HG03108 (cell line): ENCODE measurements at regions not wholly inside any gene's neighbourhood (a gene's known extent, or its start where the extent isn't known, plus 50 kb on each side); places are given as distances from the start of the nearest gene placed in this dataset.

Experiments
- ATAC-seq: cut with Tn5 transposase; IDR thresholded peaks from one replicate; pipeline ENCODE4 v1.9.1; 2021; ENCODE audit warnings: moderate library complexity; ENCODE audit not compliant: unreplicated experiment

DNA sequence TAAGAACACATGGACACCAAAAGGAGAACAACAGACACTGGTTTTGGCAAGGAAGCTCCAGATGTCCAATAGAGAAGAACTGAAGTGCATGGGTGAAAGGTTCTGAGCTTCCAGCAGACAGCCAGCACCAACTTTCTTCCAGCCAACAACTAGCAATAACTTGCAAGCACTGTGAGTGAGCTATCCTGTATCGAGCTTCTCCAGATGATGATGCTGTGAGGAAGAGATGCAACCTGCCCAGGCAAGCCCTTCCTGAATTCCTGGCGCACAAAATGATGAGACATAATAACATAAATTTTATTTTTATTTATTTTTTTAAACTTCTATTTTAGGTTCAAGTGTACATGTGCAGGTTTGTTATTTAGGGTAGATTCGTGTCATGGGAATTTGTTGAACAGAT lies 692.1 kb downstream of the DNAJB9 start:
- no peak for ATAC-seq

DNA sequence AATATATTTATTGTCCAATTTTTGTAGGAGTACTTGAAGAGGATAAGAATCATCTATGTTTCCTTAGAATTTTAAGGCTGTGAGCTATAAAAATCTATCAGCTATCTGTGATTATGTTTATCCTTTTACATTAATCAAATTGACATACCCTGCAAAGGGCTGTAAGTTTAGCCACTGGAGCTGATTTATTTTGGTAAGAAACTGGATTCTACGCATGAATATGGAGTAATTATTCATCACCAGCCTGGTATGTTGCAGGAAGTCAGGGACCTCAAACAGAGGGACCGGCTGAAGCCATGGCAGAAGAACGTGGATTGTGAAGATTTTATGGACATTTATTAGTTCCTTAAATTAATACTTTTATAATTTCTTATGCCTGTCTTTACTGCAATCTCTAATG lies 696.9 kb downstream of the DNAJB9 start:
- ATAC-seq = no peak

DNA sequence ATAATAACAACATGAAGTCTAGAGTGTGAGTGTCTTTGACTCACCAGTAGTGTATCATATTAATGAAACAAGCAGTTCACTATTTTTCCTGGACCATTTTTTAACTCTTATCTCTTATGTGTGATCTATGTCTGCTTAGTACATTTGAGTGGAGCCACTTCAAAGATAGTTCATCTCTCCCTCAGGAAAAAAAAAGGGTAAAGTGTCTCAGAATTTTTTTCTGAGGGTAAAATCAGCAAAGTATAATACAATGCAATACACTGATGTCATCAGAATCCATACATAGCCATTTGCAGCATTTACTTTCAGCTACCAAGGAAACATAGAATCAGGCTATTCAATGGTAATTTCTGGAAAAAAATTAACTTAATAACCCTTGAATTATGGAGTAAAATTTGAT lies 706.7 kb downstream of the DNAJB9 start:
- no peak for ATAC-seq

DNA sequence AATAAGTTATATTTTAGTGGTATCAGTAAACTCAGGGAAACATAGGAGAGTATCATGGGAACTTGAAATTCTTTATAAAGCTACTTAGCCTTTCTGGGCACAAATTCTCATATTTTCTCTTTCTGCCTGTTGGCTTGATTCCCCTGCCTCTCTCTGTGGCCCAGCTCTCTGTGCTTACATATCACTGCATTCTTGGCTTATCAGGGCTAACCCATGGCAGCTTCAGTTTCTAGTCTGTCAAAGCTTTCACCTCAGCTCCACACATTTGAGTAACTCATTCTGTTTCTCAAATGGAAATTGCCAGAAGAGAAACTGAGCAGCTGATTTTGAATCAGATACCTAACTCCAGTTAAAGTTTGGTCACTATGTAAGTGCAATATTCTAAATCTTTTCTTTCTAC lies 713.1 kb downstream of the DNAJB9 start:
- no peak for ATAC-seq

DNA sequence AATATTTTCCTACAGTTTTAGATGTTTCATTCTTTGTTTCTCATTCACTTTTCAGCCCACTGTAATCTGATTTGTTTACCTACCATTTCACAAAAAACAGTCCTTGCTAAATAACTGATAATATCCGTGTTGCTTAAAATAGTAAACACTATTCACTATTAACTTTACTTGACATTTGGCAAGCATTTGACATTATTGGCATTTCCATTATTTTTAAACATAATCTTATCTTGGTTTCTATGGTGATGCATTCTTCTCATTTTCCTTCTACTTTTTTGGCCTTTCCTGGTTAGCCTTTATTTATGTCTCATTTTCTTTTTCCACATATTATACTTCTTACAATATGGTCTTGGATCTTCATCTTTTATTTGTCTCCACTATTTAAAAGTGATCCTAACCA lies 715.3 kb downstream of the DNAJB9 start:
- no peak for ATAC-seq

DNA sequence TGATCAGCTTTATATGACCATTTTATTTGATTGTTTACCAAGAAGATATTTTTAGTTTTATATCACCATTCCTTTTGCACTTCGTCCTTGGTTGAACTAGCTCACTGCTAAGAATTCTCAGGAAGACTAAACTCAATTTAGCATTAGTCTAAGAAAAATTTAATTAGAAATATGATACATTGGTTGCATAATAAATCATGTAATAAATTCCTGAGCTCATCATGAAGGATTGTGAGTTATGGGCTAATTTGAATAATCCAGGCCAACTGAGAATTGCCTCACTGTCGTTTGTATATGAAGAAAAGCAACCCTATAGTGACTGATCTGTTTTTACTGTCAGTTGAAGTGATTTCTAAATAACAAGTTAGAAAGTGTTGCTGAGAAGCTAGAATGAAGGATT lies 725.5 kb downstream of the DNAJB9 start:
- ATAC-seq = no peak

DNA sequence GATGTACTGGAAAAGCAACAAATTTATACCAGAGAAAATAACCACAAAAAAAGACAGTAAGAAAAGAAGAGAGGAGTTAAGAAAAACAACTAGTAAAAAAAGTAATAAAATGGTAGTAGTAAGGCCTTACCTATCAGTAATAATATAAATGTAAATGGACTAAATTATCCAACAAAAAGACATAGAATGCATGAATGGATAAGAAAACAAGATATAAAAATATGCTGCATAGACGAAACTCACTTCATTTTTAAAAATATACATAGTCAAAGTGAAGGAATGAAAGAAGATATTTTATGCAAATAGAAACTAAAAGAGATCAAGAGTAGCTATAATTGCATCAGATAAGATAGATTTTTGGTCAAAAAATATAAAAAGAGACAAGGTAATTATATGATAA lies 739.1 kb downstream of the DNAJB9 start:
- ATAC-seq = no peak

DNA sequence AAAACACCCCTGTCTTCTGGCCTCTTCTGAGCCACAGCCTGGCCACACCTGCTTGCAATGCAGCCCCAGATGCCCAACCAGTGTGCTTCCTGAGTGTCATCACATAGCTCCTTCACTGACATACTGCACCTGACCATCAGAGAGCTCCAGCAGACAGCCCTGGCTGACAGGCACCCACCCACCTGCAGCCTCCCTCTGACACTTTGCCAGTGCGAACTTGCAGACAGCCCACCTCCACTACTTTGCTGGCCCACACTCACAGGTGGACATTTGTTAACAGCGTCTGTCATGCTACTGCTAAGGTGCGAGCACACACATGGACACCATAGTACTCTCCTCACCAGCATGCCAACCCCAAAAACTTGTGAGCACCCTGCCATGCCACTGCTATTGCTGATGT lies 740.1 kb downstream of the DNAJB9 start:
- no peak for ATAC-seq

DNA sequence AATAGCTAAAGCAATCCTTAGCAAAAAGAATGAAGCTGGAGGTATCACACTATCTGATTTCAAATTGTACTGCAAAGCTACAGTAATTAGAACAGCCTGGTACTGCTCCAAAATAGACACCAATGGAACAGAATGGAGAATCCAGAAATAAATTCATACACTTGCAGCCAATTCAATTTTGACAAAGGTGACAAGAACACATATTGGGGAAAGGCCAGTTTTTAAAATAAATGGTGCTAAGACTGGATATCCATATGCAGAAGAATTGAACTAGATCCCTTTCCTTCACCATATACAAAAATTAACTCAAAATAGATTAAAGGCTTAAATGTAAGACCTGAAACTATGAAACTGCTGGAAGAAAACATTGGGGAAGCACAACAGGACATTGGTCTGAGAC lies 748.5 kb downstream of the DNAJB9 start:
- no peak for ATAC-seq

DNA sequence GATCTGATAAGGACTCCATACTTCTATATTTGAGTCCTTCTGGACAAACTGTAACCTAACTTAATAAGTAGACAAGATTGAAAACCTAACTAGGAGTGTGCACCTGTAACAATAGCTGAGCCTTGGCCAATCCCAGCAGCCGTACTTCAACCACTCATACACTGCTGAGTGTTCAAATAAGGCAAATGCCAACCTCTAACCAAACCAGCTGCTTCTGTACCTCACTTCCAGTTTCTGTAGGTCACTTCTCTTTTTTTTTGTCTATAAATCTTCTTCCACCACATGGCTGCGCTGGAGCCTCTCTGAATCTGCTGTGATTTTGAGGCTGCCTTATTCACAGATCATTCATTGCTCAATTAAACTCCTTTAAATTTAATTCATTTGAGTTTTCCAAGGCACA lies 753.2 kb downstream of the DNAJB9 start:
- ATAC-seq = no peak

DNA sequence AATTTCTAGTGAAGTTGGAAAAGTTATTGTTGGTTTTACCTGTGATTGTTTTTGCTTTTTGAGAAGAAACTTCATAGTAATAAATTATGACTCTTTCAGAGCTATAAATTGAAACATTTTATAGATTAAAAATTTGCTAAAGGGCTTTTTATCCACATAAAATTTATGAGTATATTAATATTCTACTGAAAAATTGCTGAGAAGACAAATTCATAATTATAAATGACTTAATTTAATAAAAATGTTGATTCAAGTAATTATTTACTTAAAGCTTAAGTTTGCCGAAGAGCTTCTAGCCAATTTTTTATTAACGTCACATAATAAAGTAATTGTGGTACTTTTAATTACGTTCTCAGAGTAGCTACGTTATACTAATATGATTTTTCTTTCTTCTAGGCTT lies 761.7 kb downstream of the DNAJB9 start:
- no peak for ATAC-seq

DNA sequence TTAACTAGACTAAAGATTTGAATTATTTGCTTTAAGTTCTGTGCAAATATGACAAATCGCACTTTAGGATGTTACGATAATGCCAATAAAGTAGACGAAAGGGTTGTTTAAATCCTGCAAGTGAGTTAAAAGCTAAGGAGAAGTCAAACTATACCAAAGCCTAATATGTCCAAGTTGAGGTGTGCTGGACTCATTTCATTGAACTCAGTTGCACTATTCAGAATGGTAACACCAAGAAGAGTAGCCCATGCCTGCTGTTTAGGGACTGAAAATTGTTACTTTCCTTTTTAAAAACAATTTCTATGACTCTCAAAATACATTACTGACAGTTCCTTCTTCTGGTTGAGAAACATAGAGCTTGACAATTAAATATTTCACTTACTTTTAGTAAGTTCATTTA lies 766.3 kb downstream of the DNAJB9 start:
- ATAC-seq = no peak

DNA sequence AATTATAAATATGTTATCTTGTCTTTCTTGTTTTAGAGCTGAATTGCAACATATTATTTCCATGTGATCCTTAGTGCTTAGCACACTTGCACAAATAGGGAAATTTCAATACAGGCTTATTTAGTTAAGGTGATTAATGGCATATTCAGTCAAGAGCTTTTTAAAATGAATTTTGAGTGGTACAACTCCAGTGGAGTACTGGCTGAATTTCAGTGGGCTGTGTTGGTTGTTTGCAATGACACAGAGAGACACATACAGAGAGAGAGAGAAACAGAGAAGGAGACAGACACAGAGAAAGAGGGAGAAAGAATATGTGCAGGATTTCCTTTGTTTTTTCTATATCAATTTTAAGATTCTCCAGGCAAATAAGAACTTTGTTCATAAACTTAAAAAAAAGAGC lies 766.9 kb downstream of the DNAJB9 start:
- ATAC-seq = no peak

DNA sequence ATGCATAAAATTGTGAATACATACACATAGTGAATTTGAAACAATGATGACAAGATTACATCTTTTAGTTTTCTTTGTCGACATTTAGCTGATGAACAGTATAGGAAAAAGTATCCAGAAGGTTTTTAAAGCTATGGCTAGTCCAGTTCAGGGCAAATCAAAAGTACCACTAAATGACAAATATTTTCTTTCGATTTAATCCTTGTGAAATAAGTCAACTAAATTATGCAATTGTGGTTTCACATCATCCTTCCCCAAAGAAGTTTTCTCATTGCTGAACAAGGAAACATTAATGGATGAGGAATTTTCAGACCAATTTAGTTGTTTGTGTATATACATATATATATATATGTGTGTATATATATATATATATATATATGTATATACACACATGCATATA lies 774.0 kb downstream of the DNAJB9 start:
- ATAC-seq = no peak

DNA sequence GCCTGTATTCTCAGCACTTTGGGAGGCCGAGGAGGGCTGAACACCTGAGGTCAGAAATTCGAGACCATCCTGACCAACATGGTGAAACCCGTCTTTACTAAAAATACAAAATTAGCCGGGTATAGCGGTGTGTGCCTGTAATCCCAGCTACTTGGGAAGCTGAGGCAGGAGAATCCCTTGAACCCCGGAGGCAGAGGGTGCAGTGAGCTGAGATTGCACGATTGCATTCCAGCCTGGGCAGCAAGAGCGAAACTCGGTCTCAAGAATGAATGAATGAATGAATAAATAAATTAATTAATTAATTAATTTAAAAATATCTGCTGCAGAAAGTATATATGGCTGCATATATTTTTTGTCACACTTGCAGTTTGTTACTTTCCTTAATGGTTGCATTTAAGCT lies 781.8 kb downstream of the DNAJB9 start:
- no peak for ATAC-seq

DNA sequence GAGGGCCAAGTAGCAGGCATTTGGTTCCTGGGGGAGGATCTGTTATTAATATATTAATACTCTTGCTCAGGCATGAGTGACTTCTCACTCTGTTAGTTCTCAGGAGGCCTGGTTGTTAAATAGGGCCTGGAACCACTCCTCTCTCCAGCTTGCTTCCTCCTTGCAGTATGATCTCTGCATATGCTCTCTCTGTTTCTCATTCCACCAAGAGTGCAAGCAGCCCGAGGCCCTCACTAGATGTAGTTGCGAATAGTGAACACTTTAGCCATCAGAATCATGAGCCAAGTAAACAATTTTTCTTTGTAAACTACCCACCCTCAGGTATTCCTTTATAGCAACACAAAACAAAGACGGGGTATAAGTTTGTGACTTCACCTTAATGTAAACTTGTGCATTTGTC lies 784.3 kb downstream of the DNAJB9 start:
- no peak for ATAC-seq

DNA sequence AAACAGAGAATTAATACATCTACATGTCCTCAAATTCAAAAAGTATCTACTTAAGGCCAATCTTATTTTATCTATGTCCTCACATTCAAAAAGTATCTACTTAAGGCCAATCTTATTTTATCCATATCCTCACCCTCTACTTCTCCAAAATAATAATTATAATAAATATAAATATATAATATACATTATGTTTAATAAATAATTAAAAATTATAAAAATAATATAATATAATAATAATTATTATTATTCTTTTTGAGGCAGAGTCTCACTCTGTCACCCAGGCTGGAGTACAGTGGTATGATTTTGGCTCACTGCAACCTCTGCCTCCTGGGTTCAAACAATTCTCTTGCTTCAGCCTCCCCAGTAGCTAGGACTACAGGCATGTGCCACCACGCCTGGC lies 784.9 kb downstream of the DNAJB9 start:
- ATAC-seq = no peak

DNA sequence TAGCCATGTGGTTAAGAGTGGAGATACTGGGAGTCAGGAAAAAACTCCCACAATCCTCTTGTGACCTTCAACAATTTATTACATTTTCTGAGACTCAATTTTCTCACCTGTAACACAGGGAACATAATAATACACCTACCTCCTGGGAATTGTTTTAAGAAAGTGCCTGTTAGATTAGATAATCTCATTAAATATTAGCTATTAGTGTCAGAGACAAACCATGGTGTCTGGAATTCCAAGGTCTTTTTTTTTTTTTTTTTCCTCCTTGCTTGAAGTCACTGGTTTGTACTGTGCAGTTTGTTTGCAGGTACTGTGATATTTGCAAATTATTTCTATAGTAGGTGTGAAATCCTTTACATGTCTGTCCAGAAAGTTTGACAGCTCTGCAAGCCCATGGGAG lies 806.1 kb downstream of the DNAJB9 start:
- ATAC-seq = no peak

DNA sequence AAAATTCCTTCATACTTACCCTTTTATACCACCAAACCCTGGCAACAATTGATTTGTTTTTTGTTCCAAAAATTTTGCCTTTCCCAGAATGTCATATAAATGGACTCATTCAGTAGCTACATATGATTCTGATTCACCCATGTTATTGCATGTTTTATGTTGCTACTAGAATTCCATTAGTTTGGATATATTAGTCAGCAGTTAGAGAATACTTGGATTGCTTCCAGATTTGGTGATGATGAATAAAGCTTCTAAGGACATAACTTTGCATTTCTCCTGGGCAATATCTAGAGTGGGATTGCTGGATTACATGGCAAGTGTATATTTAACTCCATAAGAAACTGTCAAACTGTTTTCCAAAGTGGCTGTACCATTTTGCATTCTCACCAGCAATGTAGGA lies 806.9 kb downstream of the DNAJB9 start:
- no peak for ATAC-seq

DNA sequence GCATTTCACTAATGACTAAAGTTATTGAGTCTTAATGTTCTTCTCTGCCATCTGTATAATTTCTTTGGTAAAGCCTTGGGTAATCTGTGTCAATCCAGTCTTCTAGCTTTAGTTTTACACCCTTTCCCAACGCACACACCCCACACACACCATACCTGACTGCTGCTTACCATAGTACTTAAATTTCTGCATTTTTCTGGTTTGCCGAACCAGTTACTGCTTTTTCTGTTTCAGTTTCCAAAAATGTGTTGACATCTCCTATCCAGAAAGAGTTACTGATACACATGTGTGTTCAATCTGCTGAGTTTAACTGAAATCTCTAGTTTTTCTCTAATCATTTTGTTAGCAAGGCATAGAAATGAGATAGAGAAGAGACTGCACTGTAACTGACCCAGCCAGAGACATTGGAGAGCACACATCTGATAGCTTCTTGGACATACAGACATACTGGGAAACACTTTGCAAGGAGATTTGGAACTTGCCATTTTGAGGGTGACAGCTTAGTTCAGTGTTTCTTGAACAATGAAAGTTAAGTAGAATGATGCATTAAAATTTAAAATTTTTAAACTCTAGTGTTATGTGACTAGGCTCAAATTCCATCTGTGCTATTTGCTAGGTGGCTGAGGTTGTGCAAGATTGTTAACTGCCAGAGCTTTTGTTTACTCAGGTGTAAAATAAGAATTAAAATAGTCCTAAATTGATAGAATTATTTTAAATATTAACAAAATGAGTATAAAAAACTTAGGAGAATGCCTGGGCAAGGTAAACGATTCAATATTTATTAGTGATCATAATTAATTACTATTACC lies 807.6 kb downstream of the DNAJB9 start:
- ATAC-seq = no peak

DNA sequence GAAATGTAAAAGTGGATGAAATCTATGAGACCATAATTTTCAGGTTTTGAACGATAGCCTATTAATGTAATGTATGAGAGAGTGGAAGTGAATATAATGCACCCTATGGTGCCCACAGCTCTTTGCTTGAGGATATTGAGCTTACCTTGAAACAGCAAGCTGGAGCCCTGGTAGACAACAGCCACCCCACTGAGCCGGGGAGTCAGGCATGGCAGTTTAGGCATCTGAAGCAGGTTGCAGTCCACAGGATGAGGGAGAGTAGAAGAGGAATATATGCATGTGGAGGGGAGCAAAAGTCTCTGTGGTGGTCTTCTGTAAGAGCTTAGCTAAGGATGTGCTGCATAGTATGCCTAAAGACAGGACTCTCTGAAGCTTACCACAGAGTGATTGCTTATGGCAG lies 817.3 kb downstream of the DNAJB9 start:
- no peak for ATAC-seq

DNA sequence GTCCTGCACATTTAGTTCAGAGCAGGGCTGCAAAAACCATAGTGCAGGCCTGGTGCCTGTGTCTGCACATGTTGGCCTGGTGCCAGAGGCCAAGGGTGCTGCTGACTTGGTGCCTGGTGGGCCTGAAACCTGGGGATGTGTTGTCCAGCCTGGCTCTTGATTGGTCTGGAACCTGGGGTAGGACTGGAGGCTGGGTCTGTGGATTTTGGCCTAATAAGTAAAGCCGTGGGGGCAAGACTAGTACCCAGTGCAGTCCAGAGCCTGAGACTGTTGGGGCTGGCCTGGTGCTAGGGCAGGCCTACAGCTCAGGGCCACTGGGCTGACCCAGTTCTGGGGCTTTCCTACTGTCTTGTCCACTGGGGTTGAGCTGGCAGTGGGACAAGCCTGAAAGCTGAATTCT lies 817.9 kb downstream of the DNAJB9 start:
- ATAC-seq = no peak

DNA sequence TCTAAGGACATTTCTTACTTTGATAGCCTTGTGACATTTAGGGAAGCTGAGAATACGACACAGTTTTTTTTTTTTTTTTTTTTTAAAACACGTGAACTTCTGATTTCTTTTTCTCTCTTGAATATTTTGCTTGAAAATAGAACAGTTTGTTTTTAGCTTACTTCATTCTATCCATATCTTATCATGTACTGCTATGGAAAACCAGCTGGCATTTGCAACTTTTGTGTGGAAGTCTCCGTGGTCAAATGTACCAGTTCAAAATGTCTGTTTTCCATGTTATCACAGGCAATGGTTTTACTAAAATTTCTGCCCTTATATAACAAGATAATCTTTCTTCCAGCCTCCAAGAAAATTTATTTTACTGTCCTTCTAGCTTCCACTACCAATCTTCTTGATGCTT lies 821.6 kb downstream of the DNAJB9 start:
- ATAC-seq = no peak
